ENCODE measurements at regions not wholly inside any gene's neighbourhood (a gene's known extent, or its start where the extent isn't known, plus 50 kb on each side); places are given as distances from the start of the nearest gene placed in this dataset.

DNA sequence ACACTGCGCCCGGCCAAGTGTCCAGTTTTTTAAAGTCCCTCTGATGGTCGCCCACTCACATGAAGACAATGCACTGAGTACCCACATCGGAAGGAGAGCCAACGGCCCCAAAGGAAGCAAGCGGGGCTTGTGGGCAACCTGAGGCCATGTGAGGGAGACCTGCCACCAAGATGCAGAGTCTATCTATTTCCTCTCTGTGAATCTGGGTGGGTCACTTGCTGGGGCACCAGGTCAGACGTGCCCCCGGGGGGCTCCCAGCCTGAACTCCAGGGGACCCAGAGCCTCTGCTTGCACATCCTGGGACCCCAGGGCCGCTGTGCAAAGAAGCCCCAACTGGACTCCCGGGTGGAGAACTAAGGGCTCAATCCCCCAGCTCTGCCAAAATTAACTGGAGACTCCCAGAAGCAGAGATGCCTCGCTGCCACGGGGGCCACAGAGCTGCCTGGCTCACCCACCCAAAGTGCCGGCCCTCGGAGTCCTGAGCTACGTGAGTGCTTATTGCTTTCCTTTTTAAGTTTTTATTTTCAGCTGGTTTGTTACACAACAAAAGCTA is 106.4 kb downstream of the BRD1 start:
- intact Hi-C loops (cut with DNase I) = no loop called here
- DNase-seq = peak in 2 of 10 donors; percentile 57 to 59

GRCh38 chr22:49720279-49720959 is 107.3 kb downstream of the BRD1 start:
- peak in 2 of 10 donors; percentile 33 to 61 for DNase-seq
- intact Hi-C loops (cut with DNase I) = no loop called here

GRCh38 chr22:49719046-49719445 is 108.6 kb downstream of the BRD1 start:
- intact Hi-C loops (cut with DNase I) = no loop called here

GRCh38 chr22:49718396-49718795 is 109.3 kb downstream of the BRD1 start:
- intact Hi-C loops (cut with DNase I) = no loop called here
- peak in 1 of 10 donors; percentile 46 for DNase-seq

More at GRCh38 chr22:49719046-49719445, 108.6 kb downstream of the BRD1 start:
- DNase-seq = peak in 1 of 10 donors; percentile 50

DNA sequence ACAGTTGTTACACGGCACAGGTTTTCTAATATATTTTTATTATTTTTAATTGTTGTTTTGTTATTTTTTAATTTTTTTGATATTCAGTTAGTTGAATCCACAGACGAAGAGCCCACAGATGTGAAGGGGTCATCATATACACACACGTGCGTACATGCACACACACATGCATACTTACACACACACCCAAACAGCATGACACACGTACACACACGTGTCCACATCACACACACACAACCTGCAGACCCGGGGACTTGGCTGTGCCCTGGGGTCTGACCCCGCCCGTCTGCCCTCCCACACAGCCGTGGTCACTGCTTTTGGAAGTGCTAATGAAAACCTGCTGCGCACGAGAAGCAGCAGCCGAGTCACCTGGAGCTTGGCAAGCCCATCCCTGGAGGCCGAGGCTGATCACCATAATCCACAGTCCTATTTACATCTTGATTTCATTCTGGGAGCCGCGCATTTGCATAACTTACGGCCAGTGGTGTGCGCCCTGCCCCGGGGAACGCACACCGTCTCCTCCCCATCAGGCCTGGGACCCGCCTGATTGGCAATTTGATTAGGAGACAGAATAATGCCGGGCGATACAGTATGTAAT is 110.3 kb downstream of the BRD1 start:
- DNase-seq = peak in 2 of 10 donors; percentile 52 to 62
- intact Hi-C loops (cut with DNase I) = no loop called here

GRCh38 chr22:49716441-49716840 is 111.2 kb downstream of the BRD1 start:
- intact Hi-C loops (cut with DNase I) = no loop called here
- DNase-seq = peak in 1 of 10 donors; percentile 48

- intact Hi-C loops (cut with DNase I) = no loop called here
- DNase-seq = no peak
Observed at GRCh38 chr22:49715450-49715849, 112.2 kb downstream of the BRD1 start.

GRCh38 chr22:49713003-49713402 is 114.7 kb downstream of the BRD1 start:
- DNase-seq = no peak
- intact Hi-C loops (cut with DNase I) = no loop called here

DNA sequence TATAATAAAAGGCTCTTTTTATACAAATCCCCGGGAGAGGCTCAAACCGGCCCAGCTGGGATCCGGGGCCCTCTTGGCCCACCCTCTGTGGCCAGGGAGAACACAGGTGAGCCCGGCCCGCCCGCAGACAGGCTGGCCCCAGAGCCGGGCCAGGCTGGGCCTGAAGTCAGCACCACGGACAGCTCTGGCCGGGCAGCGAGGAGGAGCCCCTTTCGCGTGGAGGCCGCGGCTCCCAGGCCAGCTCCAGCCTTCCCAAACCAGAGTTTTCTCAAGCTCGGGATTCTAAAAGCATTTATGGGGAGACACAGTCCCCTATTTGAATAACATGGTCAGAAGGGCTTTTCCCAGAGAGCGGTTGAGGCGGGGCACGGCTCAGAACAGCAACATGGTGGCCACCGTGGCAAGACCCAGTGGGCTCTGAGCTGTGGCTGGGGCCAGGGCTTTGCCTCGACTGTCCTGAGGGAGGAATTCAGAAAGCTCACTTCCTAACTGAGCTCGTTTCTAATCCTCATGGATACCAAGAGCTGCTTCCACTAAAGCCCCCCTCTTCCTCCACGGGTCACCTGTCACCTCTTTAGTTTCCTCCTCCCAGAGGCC is 115.4 kb downstream of the BRD1 start:
- DNase-seq = no peak
- intact Hi-C loops (cut with DNase I) = no loop called here

DNA sequence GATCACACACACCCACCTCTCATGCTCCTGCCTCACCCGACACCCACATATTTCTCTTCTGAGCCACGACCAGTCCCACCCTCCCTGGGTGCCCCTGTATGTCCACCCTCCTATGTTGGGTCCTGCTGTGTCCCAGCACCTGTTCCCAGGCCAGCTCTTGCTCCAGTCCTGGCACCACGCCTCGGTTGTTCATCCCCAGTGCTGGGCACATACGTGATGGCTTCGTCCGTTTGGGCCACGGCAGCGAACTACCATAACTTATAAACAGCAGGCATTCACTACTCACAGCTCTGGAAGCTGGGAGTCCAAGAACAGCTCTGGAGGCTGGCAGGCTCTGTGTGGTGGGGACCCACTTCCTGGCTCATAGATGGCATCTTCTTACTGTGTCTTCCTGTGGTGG is 116.9 kb downstream of the BRD1 start:
- DNase-seq = no peak
- intact Hi-C loops (cut with DNase I) = no loop called here

DNA sequence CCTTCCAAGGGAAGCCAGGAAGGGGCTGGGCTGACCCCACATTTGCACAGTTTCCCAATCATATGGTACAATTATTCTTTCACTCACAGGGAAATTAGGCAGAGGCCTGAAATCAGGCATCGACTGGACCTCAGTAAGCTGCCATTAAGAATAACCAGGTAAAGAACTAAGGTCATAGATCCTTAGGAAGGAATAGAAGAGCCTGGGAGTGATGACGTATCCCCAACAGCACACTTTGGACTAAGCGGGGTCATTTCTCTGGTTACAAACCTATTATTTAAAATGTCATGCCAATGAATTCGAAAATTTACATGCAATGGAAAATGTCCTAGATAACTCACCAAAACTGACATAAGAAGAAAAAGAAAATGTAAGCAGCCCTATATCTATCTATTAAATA is 118.2 kb downstream of the BRD1 start:
- no peak for DNase-seq
- intact Hi-C loops (cut with DNase I) = no loop called here

DNA sequence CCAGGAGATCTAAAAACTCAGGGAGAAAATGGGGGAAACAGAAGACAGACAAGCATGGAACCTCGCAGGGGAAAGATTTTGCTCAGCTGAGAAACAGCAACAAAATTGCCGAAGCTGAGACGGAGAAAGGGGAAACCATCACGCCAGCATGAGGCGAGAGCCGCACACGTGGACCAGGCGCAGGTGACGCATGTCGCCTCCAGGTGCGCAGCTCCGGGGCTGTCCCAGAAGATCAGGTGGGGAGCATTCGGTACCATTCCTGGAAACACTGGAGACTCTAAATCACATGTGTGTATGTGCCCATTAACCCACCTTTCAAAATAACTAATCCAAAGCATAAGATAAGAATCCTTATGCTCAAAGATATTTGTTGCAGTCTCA is 121.7 kb downstream of the BRD1 start:
- intact Hi-C loops (cut with DNase I) = no loop called here
- no peak for DNase-seq

DNA sequence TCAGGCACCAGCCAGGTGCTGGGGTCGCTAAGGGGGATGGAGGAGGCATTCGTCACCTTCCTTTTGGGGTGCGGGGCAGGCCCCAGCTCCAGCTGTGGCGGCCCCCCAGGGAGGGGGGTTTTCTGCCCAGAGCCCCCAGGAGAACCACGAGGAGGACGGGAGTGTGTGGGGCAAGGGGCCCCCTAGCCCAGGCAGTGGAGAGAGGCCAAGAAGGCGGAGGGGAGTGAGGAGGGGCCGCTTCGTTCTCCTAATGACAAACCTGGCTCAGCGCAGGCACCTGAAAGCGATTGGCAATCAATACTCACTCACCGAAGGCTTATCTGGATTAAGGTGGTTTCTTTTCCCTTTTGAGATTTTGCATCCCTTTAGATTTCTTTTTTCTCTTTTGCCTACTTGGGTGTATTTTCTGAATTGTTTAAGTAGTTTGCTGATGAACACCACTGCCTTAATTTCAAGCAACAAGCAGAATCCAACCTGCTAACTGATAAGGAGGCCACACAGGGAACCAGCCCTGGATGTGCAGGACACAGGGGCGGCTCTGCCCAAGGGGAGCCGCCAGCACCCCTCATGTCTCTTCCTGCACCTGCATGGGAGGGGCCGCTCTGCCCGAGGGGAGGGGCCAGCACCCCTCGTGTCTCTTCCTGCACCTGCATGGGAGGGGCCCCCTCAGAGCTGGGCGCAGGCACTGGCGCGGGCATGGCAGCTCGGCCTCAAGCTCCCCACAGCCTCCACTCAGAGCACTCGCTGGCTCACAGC is 122.3 kb downstream of the BRD1 start:
- DNase-seq = no peak
- intact Hi-C loops (cut with DNase I) = no loop called here

- peak in 1 of 10 donors; percentile 73 for DNase-seq
- intact Hi-C loops (cut with DNase I) = no loop called here
Observed at GRCh38 chr22:49704345-49705215, 123.1 kb downstream of the BRD1 start.

GRCh38 chr22:49703990-49704344 is 123.7 kb downstream of the BRD1 start:
- DNase-seq = no peak
- intact Hi-C loops (cut with DNase I) = no loop called here

GRCh38 chr22:49703505-49703904 is 124.2 kb downstream of the BRD1 start:
- intact Hi-C loops (cut with DNase I) = no loop called here
- DNase-seq = no peak

DNA sequence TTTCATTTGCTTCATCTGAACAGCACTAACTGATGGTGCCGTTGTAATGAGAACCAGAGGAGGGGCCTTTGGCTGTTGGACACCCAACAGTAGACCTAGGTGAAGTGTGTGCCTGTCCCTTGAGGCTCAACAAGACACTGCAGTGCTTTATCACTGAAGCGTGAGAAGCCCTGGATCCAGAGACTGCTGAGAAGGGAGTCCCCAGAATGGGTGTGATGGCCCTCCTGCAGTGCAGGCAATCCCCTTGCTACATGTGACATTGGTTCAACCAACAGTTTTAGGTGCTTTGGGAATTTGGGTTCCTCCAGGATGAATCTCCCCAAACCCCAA is 125.6 kb downstream of the BRD1 start:
- no peak for DNase-seq
- intact Hi-C loops (cut with DNase I) = no loop called here

DNA sequence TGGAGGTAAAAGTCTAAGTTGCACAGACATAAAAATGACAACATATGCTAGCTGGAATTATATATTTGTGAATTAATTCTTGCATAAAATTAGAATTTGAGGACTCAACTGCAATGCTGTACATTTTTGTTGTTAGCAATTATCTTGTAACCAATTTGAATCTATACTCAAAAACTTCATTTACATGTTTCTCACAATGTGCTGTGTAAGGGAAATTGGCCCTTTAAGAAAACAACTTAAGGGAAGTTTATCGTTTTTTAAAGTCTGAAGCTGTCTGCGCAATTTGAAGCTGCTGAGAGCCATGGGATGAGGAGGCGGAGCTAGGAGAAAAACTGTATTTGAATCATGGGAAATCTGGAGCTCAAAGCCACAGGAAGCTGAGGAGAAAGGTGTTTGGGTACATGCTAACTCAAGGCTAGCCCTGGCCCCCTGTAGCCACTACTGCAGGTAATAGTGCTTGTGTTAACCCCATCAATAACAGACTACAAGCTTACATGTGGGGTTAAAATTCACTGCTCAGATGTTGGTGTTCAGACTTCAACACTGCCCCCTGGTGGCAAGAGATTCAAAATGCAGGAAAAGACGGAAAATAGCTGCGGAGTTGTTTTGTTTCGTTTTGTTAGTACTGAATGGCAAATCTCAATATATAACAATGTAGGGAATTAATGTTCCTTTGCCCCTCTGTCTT is 126.1 kb downstream of the BRD1 start:
- intact Hi-C loops (cut with DNase I) = no loop called here
- no peak for DNase-seq

DNA sequence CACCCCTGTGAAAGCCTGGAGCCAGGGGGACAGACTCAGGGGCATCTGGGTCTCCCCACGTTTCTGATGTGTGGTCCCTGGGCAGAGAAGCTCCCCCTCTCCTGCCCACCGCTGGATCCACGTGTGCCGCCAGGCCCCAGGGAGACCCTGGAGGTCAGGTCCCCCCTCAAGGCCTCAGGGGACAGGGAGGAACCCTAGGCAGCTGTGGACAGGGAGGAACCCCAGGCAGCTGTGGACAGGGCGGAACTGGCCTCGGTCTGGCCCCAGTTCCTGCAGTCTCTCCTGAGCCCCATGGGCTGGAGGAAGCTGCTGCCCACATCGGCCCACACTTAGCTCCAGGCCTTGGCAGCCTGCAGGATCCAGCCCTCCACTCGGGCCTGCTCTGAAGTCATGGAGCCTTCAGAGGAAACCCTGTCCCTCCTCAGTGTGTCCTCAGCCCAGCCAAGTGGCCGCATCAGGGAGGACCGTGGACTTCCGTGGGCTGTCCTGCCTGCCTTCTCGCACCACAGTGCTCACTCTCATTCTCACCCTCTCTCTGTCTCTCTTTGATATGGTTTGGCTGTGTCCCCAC is 127.7 kb downstream of the BRD1 start:
- DNase-seq = no peak

More for the DNA sequence above, 127.7 kb downstream of the BRD1 start:
- intact Hi-C loops (cut with DNase I) = no loop called here

All from posterior cingulate gyrus (tissue), 11 donors.